RWPE2 (cell line): ENCODE measurements at regions not wholly inside any gene's neighbourhood (a gene's known extent, or its start where the extent isn't known, plus 50 kb on each side); places are given as distances from the start of the nearest gene placed in this dataset.
A peak's percentile ranks its signal among the peaks of the same experiment; 100 is the strongest.

ENCODE experiments used
- ATAC-seq: fragments of 200-7000 bp; cut with Tn5 transposase; 3 replicates; pipeline ENCODE4 v1.9.1; 2021; ENCODE audit warnings: low read depth
- DNase-seq: peaks from one replicate; pipeline ENCODE4 v3.0.0-alpha.2; 2020; ENCODE audit warnings: low spot score
- H3K27ac ChIP-seq: fragments of 450-650 bp; 2 replicates; pipeline ENCODE4 v1.5.1; 2017; ENCODE audit warnings: mild to moderate bottlenecking; ENCODE audit not compliant: poor library complexity, severe bottlenecking
- H3K27me3 ChIP-seq: fragments of 250-450 bp; sonication (Bioruptor Pico); 2 replicates; pipeline ENCODE4 v1.5.1; 2021; ENCODE audit warnings: mild to moderate bottlenecking, moderate library complexity; ENCODE audit not compliant: insufficient read depth, poor library complexity, severe bottlenecking
- H3K36me3 ChIP-seq: fragments of 250-450 bp; sonication (Bioruptor Pico); 2 replicates; pipeline ENCODE4 v1.5.1; 2020; ENCODE audit warnings: low read depth, mild to moderate bottlenecking, moderate library complexity
- H3K4me1 ChIP-seq: fragments of 250-450 bp; sonication (Bioruptor Pico); 2 replicates; pipeline ENCODE4 v1.5.1; 2021; ENCODE audit warnings: mild to moderate bottlenecking, moderate library complexity; ENCODE audit not compliant: insufficient read depth, poor library complexity, severe bottlenecking
- H3K4me3 ChIP-seq: fragments of 250-450 bp; sonication (Bioruptor Pico); 2 replicates; pipeline ENCODE4 v1.5.1; 2021; ENCODE audit warnings: mild to moderate bottlenecking, moderate library complexity; ENCODE audit not compliant: severe bottlenecking
- H3K9me3 ChIP-seq: fragments of 250-450 bp; sonication (Bioruptor Pico); 2 replicates; pipeline ENCODE4 v1.5.1; 2021; ENCODE audit warnings: mild to moderate bottlenecking, moderate library complexity; ENCODE audit not compliant: severe bottlenecking
- TF ChIP-seq, protein P1 (sequence below): fragments of 450-650 bp; IDR thresholded peaks from one replicate; pipeline ENCODE4 v1.5.1; 2017; ENCODE audit warnings: mild to moderate bottlenecking, moderate library complexity; ENCODE audit not compliant: poor library complexity, severe bottlenecking

GRCh38 chr7:124085179-124085578 lies 52.3 kb upstream of the TMEM229A start:
- DNase-seq, result no peak
- Histone ChIP-seq H3K9me3 (no peaks in the 10 kb centered on the region), H3K27ac (no peak overlapping the region), H3K4me1 (no peaks in the 10 kb centered on the region), H3K36me3 (no peaks in the 10 kb centered on the region), H3K4me3 (no peak overlapping the region), H3K27me3 (no peaks in the 10 kb centered on the region)
- TF ChIP-seq, protein P1, sequence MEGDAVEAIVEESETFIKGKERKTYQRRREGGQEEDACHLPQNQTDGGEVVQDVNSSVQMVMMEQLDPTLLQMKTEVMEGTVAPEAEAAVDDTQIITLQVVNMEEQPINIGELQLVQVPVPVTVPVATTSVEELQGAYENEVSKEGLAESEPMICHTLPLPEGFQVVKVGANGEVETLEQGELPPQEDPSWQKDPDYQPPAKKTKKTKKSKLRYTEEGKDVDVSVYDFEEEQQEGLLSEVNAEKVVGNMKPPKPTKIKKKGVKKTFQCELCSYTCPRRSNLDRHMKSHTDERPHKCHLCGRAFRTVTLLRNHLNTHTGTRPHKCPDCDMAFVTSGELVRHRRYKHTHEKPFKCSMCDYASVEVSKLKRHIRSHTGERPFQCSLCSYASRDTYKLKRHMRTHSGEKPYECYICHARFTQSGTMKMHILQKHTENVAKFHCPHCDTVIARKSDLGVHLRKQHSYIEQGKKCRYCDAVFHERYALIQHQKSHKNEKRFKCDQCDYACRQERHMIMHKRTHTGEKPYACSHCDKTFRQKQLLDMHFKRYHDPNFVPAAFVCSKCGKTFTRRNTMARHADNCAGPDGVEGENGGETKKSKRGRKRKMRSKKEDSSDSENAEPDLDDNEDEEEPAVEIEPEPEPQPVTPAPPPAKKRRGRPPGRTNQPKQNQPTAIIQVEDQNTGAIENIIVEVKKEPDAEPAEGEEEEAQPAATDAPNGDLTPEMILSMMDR, result no peak
- ATAC-seq, result peak; percentile 51; the same call in 1 of the 3 replicates

GRCh38 chr7:124084024-124084423 lies 51.2 kb upstream of the TMEM229A start:
- Histone ChIP-seq H3K36me3 (no peaks in the 10 kb centered on the region), H3K27me3 (no peaks in the 10 kb centered on the region), H3K27ac (no peak overlapping the region), H3K4me3 (no peak overlapping the region), H3K9me3 (no peaks in the 10 kb centered on the region), H3K4me1 (no peaks in the 10 kb centered on the region)
- DNase-seq, result no peak
- TF ChIP-seq, protein P1, result no peak
- no peak for ATAC-seq
